Karpas-422 (cell line): ENCODE measurements at regions not wholly inside any gene's neighbourhood (a gene's known extent, or its start where the extent isn't known, plus 50 kb on each side); places are given as distances from the start of the nearest gene placed in this dataset.

Experiments
- DNase-seq: peaks from one replicate; pipeline ENCODE4 v3.0.0-alpha.2; 2015
- H2AFZ ChIP-seq: fragments of 200-600 bp; sonication (generic); 2 replicates; pipeline ENCODE4 v1.6.1; 2014; ENCODE audit warnings: antibody characterized with exemption, low read length, mixed read lengths
- H3K27ac ChIP-seq: fragments of 200-600 bp; sonication (generic); 2 replicates; pipeline ENCODE4 v1.5.1; 2014; ENCODE audit warnings: mild to moderate bottlenecking, low read length, moderate library complexity
- H3K27me3 ChIP-seq: fragments of 200-600 bp; sonication (generic); 2 replicates; pipeline ENCODE4 v1.6.1; 2014; ENCODE audit warnings: low read length, mixed read lengths
- H3K36me3 ChIP-seq: fragments of 200-600 bp; sonication (generic); 2 replicates; pipeline ENCODE4 v1.6.1; 2014; ENCODE audit warnings: low read length, mixed read lengths; ENCODE audit not compliant: insufficient read depth
- H3K4me1 ChIP-seq: fragments of 200-600 bp; sonication (generic); 2 replicates; pipeline ENCODE4 v1.6.1; 2014; ENCODE audit warnings: mild to moderate bottlenecking, low read length, mixed read lengths
- H3K4me2 ChIP-seq: fragments of 200-600 bp; sonication (generic); 2 replicates; pipeline ENCODE4 v1.6.1; 2014; ENCODE audit warnings: low read length, low read depth, mild to moderate bottlenecking; ENCODE audit not compliant: poor library complexity, severe bottlenecking
- H3K4me3 ChIP-seq: fragments of 200-600 bp; sonication (generic); 2 replicates; pipeline ENCODE4 v1.5.1; 2014; ENCODE audit warnings: mild to moderate bottlenecking, antibody characterized with exemption, low read length, mixed read lengths
- H3K79me2 ChIP-seq: fragments of 200-600 bp; sonication (generic); 2 replicates; pipeline ENCODE4 v1.6.1; 2014; ENCODE audit warnings: mild to moderate bottlenecking, low read length, mixed read lengths
- H3K9ac ChIP-seq: fragments of 200-600 bp; sonication (generic); 2 replicates; pipeline ENCODE4 v1.6.0; 2014; ENCODE audit warnings: low read length
- H3K9me2 ChIP-seq: fragments of 200-600 bp; sonication (generic), shearing (Covaris generic); replicated peaks from 2 replicates; pipeline ENCODE4 v1.6.0; 2014; ENCODE audit warnings: mild to moderate bottlenecking, low read length, moderate library complexity; ENCODE audit not compliant: insufficient read depth
- H3K9me3 ChIP-seq: fragments of 300-700, 200-600 bp; sonication (generic); 2 replicates; pipeline ENCODE4 v1.6.1; 2014; ENCODE audit warnings: low read length, mixed read lengths
- H4K20me1 ChIP-seq: fragments of 200-600 bp; sonication (generic); 2 replicates; pipeline ENCODE4 v1.6.1; 2014; ENCODE audit warnings: mild to moderate bottlenecking, antibody characterized with exemption, low read length, low read depth; ENCODE audit not compliant: insufficient read depth

DNA sequence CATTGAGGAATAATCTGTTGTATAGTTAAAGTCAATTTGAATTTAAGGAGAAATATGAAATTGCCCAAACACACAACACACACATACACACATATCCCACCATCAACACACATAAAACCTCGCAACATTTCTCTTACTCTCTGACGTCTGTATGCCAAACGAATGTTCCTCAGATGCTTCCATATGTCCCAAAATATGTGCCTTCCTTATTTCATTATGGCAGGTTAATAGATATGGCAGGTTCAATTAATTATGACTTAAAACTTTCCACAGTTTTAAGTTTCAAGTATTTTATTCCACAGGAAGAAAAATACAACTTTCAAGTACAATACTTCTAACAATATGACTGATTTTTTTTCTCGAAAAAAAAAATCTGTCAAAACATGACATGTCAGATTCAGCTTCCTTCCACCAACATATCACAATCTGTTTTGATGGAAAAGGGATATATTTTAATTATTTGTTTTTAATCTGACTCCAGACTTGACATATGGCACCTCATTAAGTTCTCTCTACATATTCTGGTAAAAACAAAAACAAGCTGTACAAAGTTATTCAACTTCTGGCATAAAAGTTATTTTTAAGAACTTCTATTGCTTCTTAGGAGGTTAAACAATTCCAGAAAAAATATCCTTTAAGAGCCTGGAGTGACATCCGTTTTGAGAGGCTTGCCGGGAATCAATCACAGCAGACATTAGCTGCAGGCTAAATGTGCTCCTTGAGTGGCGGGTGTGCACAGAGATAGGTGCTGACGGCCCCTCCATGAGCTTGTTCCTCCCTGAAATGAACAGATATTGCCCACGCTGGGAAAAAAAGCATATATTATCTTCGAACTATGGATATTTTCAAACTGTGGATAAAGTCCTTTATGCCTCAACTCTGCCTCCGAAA lies 812.7 kb downstream of the DCDC2C start:
- no peaks in the 10 kb centered on the region for H3K9me3 ChIP-seq
- H3K36me3 ChIP-seq, result no peaks in the 10 kb centered on the region
- H3K27ac ChIP-seq, result no peak overlapping the region
- no peak overlapping the region for H3K9ac ChIP-seq
- H3K4me2 ChIP-seq, result no peak overlapping the region
- H2AFZ ChIP-seq, result no peak overlapping the region
- no peaks in the 10 kb centered on the region for H4K20me1 ChIP-seq
- H3K4me3 ChIP-seq, result no peak overlapping the region
- no peaks in the 10 kb centered on the region for H3K79me2 ChIP-seq
- DNase-seq, result no peak
- H3K27me3 ChIP-seq, result no peaks in the 10 kb centered on the region
- H3K9me2 ChIP-seq, result no peaks in the 10 kb centered on the region
- H3K4me1 ChIP-seq, result no peaks in the 10 kb centered on the region

DNA sequence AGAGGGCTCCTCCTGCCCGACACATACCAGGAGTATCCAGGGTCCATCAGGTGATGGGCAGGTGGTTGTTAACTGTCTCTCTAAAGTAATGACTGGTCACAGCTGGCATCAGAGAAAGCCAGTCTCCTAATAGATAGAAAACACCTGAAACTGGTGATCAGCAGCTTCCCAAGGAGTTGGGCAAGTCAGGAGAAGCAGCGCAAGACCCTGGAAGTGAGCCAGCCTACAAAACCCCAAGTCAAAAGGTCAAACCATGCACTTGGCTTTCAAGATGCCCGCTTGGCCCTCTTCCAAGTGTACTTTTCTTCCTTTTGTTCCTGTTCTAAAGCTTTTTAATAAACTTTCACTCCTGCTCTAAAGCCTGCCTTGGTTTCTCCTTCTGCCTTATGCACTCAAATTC lies 815.2 kb downstream of the DCDC2C start:
- Histone ChIP-seq H3K9ac (no peak overlapping the region), H3K79me2 (no peaks in the 10 kb centered on the region), H3K4me3 (no peak overlapping the region), H3K27me3 (no peaks in the 10 kb centered on the region), H2AFZ (no peak overlapping the region), H4K20me1 (no peaks in the 10 kb centered on the region), H3K27ac (no peak overlapping the region), H3K9me3 (no peaks in the 10 kb centered on the region), H3K4me2 (no peak overlapping the region), H3K4me1 (no peaks in the 10 kb centered on the region), H3K9me2 (no peaks in the 10 kb centered on the region), H3K36me3 (no peaks in the 10 kb centered on the region)
- DNase-seq, result no peak

DNA sequence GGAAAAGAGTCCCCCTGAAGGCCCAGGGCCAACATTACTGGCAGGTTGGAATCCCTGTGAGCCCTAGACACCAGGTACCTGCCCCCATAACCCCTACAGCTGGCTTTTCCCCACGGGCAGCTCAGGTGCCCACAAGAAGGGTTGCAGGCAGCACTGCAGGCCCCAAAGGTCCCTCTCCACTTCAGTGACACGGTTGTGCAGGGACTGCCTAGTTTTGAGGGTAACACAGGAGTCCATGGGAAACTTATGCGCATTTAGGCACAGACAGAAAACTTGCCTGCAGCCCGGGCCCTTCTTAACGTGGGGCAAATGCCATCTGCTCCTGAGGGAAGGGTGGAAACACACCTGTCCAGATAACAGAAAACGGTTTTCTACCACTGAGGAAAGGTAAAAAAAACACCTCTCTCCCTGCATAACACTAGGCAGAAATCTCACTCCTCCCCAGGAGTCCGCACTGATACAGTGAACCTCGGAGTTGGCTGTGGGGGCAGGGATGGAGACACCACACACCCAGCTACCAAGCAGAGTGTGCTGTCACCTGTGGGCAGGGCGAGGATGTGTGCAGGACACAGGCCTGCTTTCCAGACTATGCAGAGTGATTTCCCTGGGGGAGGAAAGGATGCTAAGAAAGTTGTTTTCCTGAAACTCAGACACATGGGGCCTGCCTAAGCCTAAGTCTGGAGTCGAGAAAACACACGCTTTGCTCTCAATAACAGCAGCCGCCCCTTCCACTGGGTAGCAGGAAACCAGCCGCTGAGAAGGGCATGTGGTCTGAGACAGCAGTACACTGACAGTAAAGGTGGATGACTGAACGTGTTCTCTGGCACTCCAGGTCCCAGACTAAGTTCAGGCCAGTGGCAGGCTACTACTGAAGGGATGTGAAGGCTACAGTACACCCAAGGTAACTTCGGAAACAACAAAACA lies 819.4 kb downstream of the DCDC2C start:
- Histone ChIP-seq H3K27ac (no peak overlapping the region), H3K36me3 (no peaks in the 10 kb centered on the region), H3K9me2 (no peaks in the 10 kb centered on the region; the same call in 1 of the 2 replicates), H2AFZ (no peak overlapping the region), H3K4me2 (no peak overlapping the region), H4K20me1 (no peaks in the 10 kb centered on the region), H3K4me3 (no peak overlapping the region), H3K79me2 (no peaks in the 10 kb centered on the region), H3K9ac (no peak overlapping the region), H3K4me1 (no peaks in the 10 kb centered on the region), H3K9me3 (no peaks in the 10 kb centered on the region), H3K27me3 (no peaks in the 10 kb centered on the region)
- no peak for DNase-seq

DNA sequence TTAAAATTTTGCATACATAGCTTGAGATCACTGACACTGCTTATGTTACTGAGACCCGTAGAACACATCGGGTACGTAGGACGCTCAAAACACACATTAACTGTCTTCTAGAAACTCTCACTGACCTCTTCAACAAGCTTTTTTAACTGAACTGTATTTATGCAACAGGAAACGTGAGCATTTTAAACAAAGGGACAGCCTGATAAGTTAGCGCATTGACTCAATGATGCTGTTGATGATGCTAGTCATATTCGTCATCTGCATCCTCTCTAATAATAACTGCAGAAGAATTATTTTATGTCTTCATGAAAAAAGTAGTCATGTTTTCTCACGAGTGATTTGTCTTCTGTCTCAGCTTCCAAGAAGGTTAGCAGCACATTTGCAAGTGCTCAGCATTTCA lies 824.0 kb downstream of the DCDC2C start:
- H3K9me3 ChIP-seq, result no peaks in the 10 kb centered on the region
- no peak overlapping the region for H3K4me3 ChIP-seq
- H3K4me2 ChIP-seq, result no peak overlapping the region
- no peak overlapping the region for H3K27ac ChIP-seq
- no peaks in the 10 kb centered on the region for H3K4me1 ChIP-seq
- H3K36me3 ChIP-seq, result no peaks in the 10 kb centered on the region
- no peak overlapping the region for H2AFZ ChIP-seq
- no peak for DNase-seq
- H3K79me2 ChIP-seq, result no peaks in the 10 kb centered on the region
- no peak overlapping the region for H3K9ac ChIP-seq
- no peaks in the 10 kb centered on the region for H4K20me1 ChIP-seq
- no peaks in the 10 kb centered on the region; the same call in 1 of the 2 replicates for H3K9me2 ChIP-seq
- H3K27me3 ChIP-seq, result no peaks in the 10 kb centered on the region

DNA sequence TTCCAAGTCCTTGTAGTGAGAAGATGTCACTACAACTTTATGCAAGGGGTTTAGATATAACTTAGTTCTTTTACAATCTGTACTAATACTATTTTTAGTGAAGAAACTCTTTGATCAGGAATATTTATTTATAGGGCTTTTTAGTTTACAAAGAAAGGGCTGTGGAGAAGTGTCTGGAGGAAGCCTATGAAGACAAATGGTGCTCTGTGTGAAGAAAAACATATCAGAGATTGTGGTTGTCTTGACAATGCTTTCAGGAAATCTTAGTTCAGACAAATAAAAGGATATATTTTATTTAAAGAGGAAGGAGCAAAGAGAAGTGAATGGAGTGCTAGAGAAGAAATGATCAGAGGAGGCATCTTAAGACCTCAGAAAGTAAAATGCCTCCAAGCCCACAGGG lies 824.9 kb downstream of the DCDC2C start:
- no peak for DNase-seq
- Histone ChIP-seq H3K9me2 (no peaks in the 10 kb centered on the region; the same call in 1 of the 2 replicates), H3K4me1 (no peaks in the 10 kb centered on the region), H3K4me2 (no peak overlapping the region), H3K27me3 (no peaks in the 10 kb centered on the region), H3K9ac (no peak overlapping the region), H3K9me3 (no peaks in the 10 kb centered on the region), H4K20me1 (no peaks in the 10 kb centered on the region), H3K4me3 (no peak overlapping the region), H2AFZ (no peak overlapping the region), H3K36me3 (no peaks in the 10 kb centered on the region), H3K79me2 (no peaks in the 10 kb centered on the region), H3K27ac (no peak overlapping the region)

DNA sequence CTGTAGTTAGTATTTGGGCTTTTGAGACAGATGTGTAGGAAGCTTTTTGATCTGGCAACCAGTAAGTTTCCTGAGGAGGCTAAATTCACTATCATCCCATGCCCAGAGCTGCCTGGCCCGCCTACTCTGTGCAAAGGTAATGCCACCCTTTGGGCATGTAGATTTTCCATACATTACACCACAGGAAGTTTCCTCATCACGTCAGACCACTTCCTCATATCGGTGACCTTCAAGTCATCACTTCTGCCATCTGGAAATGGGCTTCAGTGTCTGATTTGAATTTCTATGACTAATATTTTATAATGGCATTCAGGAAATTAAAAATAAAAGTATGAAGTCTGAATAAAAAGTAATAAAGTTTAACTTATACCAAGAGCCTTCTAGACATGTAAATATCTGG lies 825.4 kb downstream of the DCDC2C start:
- Histone ChIP-seq H3K36me3 (no peaks in the 10 kb centered on the region), H3K27me3 (no peaks in the 10 kb centered on the region), H4K20me1 (no peaks in the 10 kb centered on the region), H3K4me2 (no peak overlapping the region), H3K79me2 (no peaks in the 10 kb centered on the region), H3K9me3 (no peaks in the 10 kb centered on the region), H3K9me2 (no peaks in the 10 kb centered on the region; the same call in 1 of the 2 replicates), H2AFZ (no peak overlapping the region), H3K27ac (no peak overlapping the region), H3K4me1 (no peaks in the 10 kb centered on the region), H3K9ac (no peak overlapping the region), H3K4me3 (no peak overlapping the region)
- no peak for DNase-seq

DNA sequence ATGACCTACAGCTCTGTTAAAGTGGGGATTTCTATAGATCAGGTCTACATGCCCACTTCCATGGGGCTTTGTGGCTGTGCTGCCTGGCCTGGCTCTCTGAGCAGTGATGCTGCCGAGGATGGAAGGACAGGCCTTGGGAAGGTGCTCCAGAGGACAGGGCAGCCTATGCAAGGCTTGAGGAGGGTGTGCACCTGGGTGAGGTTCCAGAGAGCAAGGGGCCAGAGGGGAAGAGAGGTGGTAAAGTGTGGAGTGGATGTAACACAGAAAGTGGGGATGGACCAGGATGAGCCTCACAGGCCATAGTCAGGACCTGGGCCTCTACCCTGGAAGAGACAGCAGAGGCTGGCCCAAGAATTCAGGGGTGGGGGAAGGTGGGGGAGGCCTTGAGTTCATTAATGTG lies 826.4 kb downstream of the DCDC2C start:
- H3K9ac ChIP-seq, result no peak overlapping the region
- no peak overlapping the region for H2AFZ ChIP-seq
- H4K20me1 ChIP-seq, result no peaks in the 10 kb centered on the region
- no peaks in the 10 kb centered on the region for H3K4me1 ChIP-seq
- no peaks in the 10 kb centered on the region for H3K27me3 ChIP-seq
- H3K79me2 ChIP-seq, result no peaks in the 10 kb centered on the region
- DNase-seq, result no peak
- H3K4me2 ChIP-seq, result no peak overlapping the region
- H3K36me3 ChIP-seq, result no peaks in the 10 kb centered on the region
- no peaks in the 10 kb centered on the region for H3K9me3 ChIP-seq
- no peak overlapping the region for H3K27ac ChIP-seq
- H3K9me2 ChIP-seq, result no peaks in the 10 kb centered on the region; the same call in 1 of the 2 replicates
- H3K4me3 ChIP-seq, result no peak overlapping the region

DNA sequence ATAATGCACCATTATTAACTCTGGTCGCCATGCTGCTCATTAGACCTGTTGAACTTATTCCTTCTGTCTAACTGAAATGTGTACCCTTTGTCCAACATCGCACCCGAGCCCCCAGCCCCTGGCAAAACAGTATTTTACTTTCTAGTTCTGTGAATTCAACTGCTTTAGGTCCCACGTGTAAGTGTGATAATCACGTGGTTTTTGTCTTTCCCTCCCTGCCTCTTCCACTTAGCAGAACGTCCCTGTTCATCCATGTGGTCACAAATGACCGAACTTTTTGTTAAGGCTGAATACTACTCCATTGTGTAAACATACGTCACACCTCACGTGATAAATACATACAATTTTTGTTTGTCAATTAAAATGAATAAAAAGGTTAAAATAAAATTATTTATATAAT lies 826.9 kb downstream of the DCDC2C start:
- Histone ChIP-seq H4K20me1 (no peaks in the 10 kb centered on the region), H3K4me3 (no peak overlapping the region), H3K9me2 (no peaks in the 10 kb centered on the region; the same call in 1 of the 2 replicates), H3K27me3 (no peaks in the 10 kb centered on the region), H3K9me3 (no peaks in the 10 kb centered on the region), H3K27ac (no peak overlapping the region), H3K4me2 (no peak overlapping the region), H3K4me1 (no peaks in the 10 kb centered on the region), H2AFZ (no peak overlapping the region), H3K79me2 (no peaks in the 10 kb centered on the region), H3K9ac (no peak overlapping the region), H3K36me3 (no peaks in the 10 kb centered on the region)
- DNase-seq, result no peak
